Astrocyte (in vitro differentiated cells and primary cell): ENCODE measurements at regions not wholly inside any gene's neighbourhood (a gene's known extent, or its start where the extent isn't known, plus 50 kb on each side); places are given as distances from the start of the nearest gene placed in this dataset.

Experiments used
- EZH2 ChIP-seq: IDR thresholded peaks from 2 replicates; pipeline ENCODE4 v1.6.1; 2012; ENCODE audit warnings: mild to moderate bottlenecking, low read length, inconsistent platforms; ENCODE audit not compliant: insufficient read depth
- TF ChIP-seq, protein P1 (sequence below): IDR thresholded peaks from 2 replicates; pipeline ENCODE4 v1.5.1; 2011; ENCODE audit warnings: low read depth, mild to moderate bottlenecking, inconsistent platforms, low read length, moderate library complexity; ENCODE audit not compliant: insufficient read depth

- TF ChIP-seq, protein P1, sequence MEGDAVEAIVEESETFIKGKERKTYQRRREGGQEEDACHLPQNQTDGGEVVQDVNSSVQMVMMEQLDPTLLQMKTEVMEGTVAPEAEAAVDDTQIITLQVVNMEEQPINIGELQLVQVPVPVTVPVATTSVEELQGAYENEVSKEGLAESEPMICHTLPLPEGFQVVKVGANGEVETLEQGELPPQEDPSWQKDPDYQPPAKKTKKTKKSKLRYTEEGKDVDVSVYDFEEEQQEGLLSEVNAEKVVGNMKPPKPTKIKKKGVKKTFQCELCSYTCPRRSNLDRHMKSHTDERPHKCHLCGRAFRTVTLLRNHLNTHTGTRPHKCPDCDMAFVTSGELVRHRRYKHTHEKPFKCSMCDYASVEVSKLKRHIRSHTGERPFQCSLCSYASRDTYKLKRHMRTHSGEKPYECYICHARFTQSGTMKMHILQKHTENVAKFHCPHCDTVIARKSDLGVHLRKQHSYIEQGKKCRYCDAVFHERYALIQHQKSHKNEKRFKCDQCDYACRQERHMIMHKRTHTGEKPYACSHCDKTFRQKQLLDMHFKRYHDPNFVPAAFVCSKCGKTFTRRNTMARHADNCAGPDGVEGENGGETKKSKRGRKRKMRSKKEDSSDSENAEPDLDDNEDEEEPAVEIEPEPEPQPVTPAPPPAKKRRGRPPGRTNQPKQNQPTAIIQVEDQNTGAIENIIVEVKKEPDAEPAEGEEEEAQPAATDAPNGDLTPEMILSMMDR, result no peak
- no peak for TF ChIP-seq EZH2
Observed at GRCh38 chr3:88334187-88334868, 184.6 kb downstream of the C3orf38 start.
